Tongue (tissue), 1 donor: ENCODE measurements at regions not wholly inside any gene's neighbourhood (a gene's known extent, or its start where the extent isn't known, plus 50 kb on each side); places are given as distances from the start of the nearest gene placed in this dataset.
"Not testable (repeated sequence)": the region's sequence is repeated elsewhere in the genome, so short reads cannot be mapped to it uniquely, and the experiment has no call there.

Experiments used
- DNase-seq: peaks from one replicate; pipeline ENCODE4 v3.0.0-alpha.2; 2015

DNA sequence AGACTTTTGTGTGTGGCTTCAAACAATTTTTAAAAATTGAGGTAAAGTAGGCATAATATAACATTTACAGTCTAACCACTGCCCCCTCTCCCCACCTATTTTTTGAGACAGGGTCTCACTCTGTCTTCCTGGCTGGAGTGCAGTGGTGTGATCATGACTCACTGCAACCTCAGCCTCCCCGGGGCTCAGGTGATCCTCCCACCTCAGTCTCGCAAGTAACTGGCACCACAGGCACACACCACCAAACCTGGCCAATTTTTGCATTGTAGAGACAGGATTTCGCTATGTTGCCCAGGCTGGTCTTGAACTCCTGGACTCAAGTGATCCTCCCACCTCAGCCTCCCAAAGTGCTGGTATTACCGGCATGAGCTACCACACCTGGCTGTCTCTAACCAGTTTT lies 161.8 kb downstream of the GOSR1 start:
- not testable (repeated sequence) for DNase-seq

DNA sequence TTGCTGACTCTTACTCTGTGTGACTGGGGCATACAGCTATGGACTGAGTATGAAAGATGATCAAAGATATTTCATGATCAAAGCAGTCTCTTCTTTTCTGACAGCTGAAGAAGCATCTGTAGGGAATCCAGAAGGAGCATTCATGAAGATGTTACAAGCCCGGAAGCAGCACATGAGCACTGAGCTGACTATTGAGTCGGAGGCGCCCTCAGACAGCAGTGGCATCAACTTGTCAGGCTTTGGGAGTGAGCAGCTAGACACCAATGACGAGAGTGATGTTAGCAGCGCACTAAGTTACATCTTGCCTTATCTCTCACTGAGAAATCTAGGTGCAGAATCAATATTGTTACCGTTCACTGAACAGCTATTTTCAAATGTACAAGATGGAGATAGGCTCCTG lies 154.4 kb downstream of the GOSR1 start:
- DNase-seq = not testable (repeated sequence)

DNA sequence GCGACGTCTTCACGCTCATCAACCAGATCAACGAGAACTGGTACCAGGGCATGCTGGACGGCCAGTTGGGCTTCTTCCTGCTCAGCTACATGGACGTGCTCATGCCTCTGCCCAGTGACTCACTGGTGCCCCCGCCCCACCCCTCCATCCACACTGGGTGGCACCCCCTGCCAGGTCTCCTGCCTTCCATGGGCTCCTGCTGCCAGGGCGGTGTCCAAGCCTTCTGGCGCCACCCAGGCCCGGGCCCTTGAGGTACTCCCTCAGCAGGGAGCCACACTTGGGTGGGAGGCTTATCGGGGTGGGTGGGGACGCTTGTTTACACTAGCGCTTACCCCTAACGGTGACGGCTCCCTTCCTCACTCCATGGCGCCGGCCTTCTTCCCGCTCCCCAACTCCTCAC lies 148.2 kb downstream of the GOSR1 start:
- DNase-seq = not testable (repeated sequence)

DNA sequence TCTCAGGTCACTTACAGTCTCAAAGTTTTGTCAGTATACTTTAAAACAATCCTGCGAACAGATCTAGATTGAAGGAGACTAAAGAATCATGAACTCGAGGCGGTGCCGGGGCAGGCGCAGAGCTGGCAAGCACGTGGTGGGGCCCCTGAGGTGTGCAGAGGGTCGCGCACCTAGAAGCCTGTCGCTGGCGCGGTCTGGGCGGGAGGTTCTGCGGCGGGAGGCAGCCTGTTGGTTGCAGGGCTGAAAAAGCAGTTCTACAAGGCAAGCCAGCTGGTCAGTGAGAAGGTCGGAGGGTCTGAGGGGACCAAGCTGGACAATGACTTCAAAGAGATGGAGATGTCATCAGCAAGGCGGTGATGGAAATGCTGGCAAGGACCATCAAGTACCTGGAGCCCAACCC lies 147.0 kb downstream of the GOSR1 start:
- DNase-seq = not testable (repeated sequence)

DNA sequence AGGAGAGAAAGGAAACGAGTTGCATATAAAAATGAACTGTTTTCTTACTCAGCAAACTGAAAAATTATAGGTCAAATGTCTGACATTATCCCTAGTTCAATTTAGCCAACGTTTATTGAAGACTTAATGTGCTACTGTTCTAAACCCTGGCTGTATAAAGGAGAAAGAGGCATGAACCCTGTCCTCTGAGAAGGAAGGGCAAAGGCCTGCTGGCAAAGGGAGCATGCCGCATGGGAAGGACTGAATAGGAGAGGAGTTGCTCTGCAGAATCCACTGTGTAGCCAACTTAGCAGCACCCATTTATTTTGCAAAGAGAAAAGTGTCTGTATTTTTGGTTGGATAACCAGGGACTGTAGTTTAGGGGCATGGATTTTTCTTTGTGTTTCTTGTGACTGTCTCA lies 132.5 kb downstream of the GOSR1 start:
- not testable (repeated sequence) for DNase-seq

DNA sequence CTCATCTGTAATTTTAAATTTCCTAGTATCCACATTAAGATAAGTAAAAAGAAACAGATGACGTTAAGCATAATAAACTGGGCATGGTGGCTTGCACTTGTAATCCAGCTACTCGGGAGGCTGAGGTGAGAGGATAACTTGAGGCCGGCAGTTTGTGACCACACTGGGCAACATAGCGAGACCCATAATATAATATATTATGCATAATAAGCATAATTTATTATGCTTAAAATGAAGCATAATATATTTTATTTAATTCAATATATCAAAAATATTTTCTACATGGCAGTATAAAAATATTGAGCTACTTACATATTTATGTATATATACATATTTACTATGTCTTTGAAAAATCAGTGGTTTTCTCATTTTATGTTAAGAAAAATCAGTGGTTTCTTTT lies 128.3 kb downstream of the GOSR1 start:
- DNase-seq = no peak

DNA sequence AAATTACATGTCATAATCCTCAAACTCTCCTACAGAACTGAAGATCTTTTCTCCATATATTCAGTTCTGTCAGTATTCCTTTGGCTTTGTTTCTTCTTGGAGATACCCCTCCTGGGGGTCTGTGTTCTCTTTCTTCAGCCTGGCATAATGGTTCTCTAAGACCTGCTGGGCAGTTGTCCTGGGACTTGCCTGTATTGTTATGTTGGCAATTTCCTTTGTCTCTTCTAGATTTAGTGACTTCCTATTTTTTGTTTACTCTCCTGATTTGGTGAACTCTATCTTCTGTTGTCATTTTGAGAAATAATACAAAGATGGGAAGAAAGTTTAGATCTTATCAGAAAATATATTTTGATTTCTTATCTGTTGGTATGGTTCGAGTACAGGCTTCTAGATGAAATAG lies 127.8 kb downstream of the GOSR1 start:
- DNase-seq = no peak

DNA sequence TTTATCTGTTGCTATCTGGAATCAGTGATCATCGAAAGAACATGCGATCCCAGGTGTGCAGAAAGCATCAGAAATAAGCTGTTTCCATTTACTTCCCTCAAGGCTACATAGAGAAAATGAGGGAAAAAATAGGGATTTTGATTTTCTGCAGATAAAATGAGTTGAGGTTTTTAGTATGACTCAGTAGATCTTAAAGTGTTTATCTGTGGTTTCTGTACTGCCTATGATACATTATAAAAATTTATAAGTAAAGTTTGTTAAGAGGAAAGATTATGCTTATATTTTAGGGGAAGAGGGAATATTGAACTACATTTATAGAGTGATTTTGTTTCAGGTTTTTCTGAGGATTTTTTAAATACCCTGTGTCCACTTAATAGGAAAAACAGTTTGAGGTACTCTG lies 125.2 kb downstream of the GOSR1 start:
- DNase-seq = not testable (repeated sequence)

DNA sequence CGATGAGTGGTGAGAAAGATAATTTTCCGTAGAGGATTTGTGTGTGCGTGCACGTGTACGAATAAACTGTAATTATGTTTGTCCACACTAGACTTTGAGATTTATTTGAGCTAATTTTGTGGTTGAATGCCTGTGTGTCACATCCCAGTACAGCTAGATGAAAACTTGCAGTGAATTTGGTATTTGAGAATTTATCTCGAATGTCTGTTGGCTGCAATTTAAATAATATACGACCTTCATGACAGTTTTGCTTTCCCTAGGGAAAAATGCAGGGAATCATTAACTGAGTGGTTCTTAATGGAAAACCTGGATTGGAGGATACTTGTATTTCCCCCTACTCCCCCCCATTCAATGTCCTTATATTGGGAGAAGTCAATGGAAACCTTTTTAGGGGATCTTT lies 124.8 kb downstream of the GOSR1 start:
- peak; percentile 1 for DNase-seq

DNA sequence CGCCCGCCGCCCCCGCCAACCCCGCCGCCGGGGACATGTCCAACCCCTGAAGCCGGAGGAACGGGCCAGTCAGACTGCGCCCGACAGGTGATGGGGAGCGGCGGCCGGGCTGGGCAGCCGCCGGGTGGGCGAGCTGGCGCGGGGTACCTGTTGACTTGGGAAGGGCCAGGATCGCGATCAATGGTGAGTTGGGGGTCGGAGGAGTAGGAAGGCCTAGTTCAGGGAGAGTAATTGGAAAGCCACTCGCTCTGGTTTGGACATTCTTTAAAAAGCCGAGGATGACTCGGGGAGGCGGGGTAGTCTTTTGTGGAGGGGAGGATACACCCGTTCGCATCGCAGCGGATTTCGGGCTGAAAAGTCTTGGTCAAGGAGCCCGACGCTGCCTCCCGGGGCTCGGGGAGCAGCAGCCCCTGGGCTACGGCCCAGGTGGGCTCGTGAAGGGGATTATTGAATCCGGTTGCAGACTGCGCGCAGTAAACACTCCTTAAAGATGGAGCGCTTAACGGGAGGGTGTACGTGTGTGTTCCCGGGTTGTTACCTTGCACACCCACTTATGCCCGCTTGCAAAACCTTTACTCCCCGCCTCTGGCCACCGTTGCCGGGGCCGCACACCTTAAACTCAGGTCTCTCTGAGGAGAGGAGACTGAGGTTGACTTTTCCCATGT lies 123.8 kb downstream of the GOSR1 start:
- peak; percentile 54 for DNase-seq

DNA sequence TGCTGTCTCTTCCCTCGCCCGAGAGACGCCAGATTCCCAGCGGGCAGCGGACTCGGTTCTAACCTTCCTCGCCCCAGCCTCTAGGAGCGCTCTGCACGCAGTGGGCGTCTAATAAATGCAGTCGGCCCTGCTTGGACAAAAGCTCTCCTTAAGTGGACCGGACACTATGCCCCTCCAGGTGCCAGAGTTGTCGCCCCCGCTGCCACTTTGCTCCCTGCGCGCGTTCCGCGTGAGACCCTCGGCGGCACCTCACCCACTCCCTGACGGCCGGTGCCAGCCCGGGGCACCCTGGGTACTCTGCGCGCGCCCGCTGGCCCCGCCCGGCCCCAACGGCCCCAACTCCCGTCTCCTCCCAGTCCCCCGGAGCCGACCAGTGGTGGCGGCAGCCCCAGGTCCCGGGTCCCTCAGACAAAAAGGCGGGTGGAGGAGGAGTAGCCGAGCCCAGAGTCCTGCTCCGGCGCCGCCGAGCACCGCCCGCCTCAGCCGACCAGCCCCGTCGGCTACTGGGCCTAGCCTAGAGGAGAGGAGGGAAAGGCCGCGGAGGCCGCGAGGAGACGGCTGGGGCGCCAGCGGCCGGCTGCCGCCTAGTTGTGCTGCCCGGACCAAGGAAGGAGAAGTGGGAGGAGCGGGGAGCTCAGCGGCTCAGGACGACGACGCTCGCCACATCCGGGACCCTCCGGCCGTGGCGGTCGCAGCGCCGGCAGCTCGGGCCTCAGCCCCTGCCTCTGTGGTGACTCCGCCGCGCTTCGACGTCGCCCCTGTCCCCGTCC lies 123.0 kb downstream of the GOSR1 start:
- DNase-seq = peak; percentile 86

DNA sequence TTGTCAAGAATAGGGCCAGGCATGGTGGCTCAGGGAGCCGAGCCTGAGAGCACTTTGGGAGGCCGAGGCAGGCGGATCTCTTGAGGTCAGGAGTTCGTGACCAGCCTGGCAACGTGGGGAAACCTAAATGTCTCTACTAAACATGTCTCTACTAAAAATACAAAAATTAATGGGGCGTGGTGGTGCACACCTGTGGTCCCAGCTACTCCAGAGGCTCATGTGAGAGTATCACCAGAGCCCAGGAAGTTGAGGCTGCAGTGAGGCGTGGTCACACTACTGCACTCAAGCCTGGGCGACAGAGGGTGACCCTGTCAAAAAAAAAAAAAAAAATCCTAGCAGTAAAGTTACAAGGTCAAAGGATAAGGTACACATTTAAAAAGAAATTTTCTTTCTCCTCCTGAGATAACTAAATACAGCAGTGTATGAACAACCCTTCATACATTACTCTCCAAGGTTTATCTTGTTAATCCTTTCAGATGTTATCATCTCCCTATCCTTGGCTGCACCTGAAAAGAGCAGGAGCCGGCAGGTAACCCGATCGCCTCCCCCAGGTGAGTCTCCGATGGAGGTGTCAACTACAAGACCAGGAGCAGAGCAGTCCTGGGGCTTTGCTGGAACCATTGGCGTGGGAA lies 122.3 kb downstream of the GOSR1 start:
- DNase-seq = no peak

DNA sequence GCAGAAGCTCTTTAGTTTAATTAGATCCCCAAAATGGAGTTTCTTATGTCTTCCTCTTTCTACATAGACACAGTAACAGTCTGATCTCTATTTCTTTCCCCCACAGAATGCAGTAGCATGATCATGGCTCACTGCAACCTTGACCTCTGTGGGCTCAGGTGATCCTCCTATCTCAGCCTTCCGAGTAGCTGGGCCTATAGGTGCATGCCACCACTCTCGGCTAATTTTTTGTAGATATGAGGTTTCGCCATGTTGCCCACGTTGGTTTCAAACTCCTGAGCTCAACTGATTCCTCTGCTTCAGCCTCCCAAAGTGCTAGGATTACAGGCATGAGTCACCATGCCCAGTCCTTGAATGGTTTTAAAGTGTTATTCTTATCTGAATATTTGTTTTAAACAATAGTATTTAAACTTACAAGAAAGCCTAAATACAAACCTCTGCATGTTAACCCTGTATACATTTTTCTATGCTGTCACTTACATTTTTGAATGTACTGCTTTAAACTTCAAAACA lies 120.6 kb downstream of the GOSR1 start:
- DNase-seq = no peak

DNA sequence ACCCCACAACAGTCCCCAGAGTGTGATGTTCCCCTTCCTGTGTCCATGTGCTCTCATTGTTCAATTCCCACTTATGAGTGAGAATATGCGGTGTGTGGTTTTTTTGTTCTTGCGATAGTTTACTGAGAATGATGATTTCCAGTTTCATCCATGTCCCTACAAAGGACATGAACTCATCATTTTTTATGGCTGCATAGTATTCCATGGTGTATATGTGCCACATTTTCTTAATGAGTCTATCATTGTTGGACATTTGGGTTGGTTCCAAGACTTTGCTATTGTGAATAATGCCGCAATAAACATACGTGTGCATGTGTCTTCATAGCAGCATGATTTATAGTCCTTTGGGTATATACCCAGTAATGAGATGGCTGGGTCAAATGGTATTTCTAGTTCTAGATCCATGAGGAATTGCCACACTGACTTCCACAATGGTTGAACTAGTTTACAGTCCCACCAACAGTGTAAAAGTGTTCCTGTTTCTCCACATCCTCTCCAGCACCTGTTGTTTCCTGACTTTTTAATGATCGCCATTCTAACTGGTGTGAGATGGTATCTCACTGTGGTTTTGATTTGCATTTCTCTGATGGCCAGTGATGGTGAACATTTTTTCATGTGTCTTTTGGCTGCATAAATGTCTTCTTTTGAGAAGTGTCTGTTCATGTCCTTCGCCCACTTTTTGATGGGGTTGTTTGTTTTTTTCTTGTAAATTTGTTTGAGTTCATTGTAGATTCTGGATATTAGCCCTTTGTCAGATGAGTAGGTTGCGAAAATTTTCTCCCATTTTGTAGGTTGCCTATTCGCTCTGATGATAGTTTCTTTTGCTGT lies 120.0 kb downstream of the GOSR1 start:
- not testable (repeated sequence) for DNase-seq

DNA sequence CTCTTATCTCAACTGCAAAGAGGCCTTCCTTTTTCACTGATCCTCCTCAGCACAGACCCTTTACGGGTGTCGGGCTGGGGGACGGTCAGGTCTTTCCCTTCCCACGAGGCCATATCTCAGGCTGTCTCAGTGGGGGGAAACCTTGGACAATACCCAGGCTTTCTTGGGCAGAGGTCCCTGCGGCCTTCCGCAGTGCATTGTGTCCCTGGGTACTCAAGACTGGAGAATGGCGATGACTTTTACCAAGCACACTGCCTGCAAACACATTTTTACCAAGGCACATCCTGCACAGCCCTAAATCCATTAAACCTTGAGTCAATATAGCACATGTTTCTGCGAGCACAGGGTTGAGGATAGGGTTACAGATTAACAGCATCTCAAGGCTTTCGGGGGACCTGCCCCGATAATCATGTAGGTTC lies 117.8 kb downstream of the GOSR1 start:
- DNase-seq = not testable (repeated sequence)

DNA sequence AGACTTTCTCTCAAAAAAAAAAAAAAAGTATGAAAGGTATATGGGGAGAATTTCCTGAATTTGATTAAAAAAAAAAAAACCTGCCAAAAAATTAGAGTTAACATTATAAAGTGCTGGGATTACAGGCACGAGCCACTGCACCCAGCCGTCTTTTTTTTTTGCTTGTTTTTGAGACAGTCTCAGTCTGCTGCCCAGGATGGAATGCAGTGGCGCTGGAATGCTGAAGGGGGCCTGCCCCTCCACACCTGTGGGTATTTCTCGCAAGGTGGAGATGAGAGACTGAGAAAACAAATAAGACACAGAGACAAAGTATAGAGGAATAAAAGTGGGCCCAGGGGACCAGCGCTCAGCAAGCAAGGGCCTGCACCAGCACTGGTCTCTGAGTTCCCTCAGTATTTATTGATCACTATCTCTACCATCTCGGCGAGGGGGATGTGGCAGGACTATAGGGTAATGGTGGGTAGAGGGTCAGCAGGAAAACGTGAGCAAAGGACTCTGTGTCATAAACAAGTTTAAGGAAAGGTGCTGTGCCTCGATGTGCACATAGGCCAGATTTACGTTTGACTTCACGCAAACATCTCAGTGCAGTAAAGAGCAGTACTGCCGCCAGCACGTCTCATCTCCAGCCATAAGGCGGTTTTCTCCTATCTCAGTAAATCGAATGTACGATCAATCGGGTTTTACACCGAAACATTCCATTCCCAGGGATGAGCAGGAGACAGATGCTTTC lies 117.2 kb downstream of the GOSR1 start:
- no peak for DNase-seq

DNA sequence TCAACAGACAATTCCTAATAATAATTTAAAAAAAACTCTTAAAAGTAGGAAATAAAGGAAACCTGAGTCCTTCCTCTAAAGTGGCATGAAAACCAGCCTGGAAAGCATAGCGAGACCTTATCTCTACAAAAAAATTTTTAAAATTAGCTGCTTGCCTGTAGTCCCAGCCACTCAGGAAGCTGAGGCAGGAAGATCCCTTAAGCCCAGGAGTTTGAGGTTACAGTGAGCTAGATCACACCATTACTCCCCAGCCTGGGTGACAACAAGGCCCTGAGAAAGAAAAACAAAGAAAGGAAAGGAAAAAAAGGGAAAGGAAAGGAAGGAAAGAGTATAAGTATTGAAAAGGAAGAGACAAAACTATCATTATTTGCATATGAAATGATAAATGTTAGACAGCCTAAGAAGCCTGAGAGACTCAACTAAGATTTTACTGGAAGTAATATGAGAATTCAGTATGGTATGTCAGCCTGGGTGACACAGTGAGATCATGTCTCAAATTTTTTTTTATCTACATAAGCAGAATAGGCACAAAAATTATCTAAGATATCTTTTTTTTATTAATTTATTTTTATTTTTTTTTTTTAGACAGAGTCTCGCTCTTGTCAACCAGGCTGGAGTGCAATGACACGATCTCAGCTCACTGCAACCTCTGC lies 113.0 kb downstream of the GOSR1 start:
- no peak for DNase-seq

DNA sequence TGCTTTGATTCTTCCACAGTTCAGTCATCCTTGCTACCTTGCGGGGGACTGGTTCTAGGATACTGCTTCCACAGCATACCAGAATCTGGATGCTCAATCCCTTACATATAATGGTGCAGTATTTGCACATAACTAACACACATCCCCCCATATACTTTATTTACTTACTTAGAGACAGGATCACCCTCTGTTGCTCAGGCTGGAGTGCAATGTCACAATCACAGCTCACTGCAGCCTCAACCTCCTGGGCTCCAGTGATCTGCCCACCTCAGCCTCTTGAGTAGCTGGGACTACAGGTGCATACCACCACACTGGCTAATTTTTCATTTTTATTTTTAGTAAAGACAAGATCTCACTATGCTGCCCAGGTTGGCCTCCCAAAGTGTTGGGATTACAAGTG lies 112.2 kb downstream of the GOSR1 start:
- DNase-seq = no peak

DNA sequence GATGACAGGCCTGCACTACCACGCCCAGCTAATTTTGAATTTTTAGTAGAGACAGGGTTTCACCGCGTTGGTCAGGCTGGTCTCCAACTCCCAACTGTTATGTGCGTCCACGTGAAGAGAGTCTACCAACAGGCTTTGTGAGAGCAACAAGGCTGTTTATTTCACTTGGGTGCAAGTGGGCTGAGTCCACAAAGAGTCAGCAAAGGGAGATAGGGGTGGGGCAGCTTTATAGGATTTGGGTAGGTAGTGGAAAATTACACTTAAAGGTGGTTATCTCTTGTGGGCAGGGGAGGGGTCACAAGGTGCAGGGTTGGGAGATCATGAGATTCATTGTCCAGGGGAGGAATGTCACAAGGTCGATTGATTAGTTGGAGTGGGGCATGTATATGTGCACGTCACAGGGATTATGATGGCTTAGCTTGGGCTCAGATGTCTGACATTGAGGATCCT lies 111.6 kb downstream of the GOSR1 start:
- no peak for DNase-seq

DNA sequence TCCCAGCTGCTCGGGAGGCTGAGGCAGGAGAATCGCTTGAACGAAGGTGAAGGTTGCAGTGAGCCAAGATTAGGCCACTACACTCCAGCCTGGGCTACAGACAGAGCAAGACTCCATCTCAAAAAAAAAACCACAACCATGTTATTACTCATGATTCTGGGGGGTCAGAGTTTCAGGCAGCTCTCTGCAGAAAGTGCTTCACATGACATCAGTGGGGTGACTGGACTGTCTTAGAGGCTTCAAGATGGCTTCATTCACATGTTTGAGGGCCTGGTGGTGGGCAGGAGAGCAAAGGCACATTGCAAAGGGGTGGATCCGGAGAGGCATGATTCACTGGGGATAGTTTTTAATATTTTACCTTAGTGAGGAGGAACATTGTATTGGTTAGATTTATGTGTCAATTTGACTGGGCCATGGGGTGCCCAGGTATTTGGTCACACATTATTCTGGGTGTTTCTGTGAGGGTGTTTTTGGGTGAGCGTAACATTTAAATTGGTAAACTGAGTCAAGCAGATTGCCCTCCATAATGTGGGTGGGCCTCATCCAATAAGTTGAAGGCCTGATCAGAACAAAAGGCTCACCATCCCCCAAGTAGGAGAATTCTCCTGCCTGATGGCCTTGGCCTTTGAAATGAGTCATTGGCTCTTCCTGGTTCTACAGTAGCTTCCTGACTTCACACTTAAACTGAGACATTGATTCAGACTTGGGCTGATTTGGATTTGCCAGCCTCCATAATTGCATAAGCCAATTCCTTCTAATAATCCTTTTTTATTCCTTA lies 109.8 kb downstream of the GOSR1 start:
- no peak for DNase-seq
